RWPE2 (cell line): ENCODE measurements at regions not wholly inside any gene's neighbourhood (a gene's known extent, or its start where the extent isn't known, plus 50 kb on each side); places are given as distances from the start of the nearest gene placed in this dataset.

Experiments used
- ATAC-seq: fragments of 200-7000 bp; cut with Tn5 transposase; 3 replicates; pipeline ENCODE4 v1.9.1; 2021; ENCODE audit warnings: low read depth
- DNase-seq: peaks from one replicate; pipeline ENCODE4 v3.0.0-alpha.2; 2020; ENCODE audit warnings: low spot score
- H3K27ac ChIP-seq: fragments of 450-650 bp; 2 replicates; pipeline ENCODE4 v1.5.1; 2017; ENCODE audit warnings: mild to moderate bottlenecking; ENCODE audit not compliant: poor library complexity, severe bottlenecking
- H3K27me3 ChIP-seq: fragments of 250-450 bp; sonication (Bioruptor Pico); 2 replicates; pipeline ENCODE4 v1.5.1; 2021; ENCODE audit warnings: mild to moderate bottlenecking, moderate library complexity; ENCODE audit not compliant: insufficient read depth, poor library complexity, severe bottlenecking
- H3K36me3 ChIP-seq: fragments of 250-450 bp; sonication (Bioruptor Pico); 2 replicates; pipeline ENCODE4 v1.5.1; 2020; ENCODE audit warnings: low read depth, mild to moderate bottlenecking, moderate library complexity
- H3K4me1 ChIP-seq: fragments of 250-450 bp; sonication (Bioruptor Pico); 2 replicates; pipeline ENCODE4 v1.5.1; 2021; ENCODE audit warnings: mild to moderate bottlenecking, moderate library complexity; ENCODE audit not compliant: insufficient read depth, poor library complexity, severe bottlenecking
- H3K4me3 ChIP-seq: fragments of 250-450 bp; sonication (Bioruptor Pico); 2 replicates; pipeline ENCODE4 v1.5.1; 2021; ENCODE audit warnings: mild to moderate bottlenecking, moderate library complexity; ENCODE audit not compliant: severe bottlenecking
- H3K9me3 ChIP-seq: fragments of 250-450 bp; sonication (Bioruptor Pico); 2 replicates; pipeline ENCODE4 v1.5.1; 2021; ENCODE audit warnings: mild to moderate bottlenecking, moderate library complexity; ENCODE audit not compliant: severe bottlenecking
- TF ChIP-seq, protein P1 (sequence below): fragments of 450-650 bp; IDR thresholded peaks from one replicate; pipeline ENCODE4 v1.5.1; 2017; ENCODE audit warnings: mild to moderate bottlenecking, moderate library complexity; ENCODE audit not compliant: poor library complexity, severe bottlenecking

DNA sequence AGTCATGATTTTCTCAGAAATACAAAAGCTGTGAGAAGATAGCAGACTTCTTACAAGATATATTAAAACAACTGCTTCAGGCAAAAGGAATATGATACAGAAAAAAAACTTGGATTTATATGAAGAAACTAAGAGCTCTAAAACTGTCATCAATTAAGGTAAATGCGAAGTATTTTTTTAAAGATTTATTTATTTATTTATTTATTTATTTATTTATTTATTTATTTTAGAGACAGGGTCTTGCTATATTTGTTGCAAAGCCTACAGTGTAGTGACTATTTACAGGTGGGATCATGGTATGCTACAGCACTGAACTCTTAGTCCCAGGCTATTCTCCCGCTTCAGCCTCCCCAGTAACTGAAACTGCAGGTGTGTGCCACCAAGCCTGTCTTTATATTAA lies 274.3 kb upstream of the BCHE start:
- H3K27ac ChIP-seq: no peak overlapping the region
- TF ChIP-seq, protein P1, sequence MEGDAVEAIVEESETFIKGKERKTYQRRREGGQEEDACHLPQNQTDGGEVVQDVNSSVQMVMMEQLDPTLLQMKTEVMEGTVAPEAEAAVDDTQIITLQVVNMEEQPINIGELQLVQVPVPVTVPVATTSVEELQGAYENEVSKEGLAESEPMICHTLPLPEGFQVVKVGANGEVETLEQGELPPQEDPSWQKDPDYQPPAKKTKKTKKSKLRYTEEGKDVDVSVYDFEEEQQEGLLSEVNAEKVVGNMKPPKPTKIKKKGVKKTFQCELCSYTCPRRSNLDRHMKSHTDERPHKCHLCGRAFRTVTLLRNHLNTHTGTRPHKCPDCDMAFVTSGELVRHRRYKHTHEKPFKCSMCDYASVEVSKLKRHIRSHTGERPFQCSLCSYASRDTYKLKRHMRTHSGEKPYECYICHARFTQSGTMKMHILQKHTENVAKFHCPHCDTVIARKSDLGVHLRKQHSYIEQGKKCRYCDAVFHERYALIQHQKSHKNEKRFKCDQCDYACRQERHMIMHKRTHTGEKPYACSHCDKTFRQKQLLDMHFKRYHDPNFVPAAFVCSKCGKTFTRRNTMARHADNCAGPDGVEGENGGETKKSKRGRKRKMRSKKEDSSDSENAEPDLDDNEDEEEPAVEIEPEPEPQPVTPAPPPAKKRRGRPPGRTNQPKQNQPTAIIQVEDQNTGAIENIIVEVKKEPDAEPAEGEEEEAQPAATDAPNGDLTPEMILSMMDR: no peak
- H3K4me1 ChIP-seq: peaks cover 8% of the 10 kb centered on the region
- H3K36me3 ChIP-seq: no peaks in the 10 kb centered on the region
- no peak overlapping the region for H3K4me3 ChIP-seq
- DNase-seq (no peak), ATAC-seq (no peak)
- H3K9me3 ChIP-seq: no peaks in the 10 kb centered on the region
- H3K27me3 ChIP-seq: no peaks in the 10 kb centered on the region

- Histone ChIP-seq H3K4me1 (peaks cover 8% of the 10 kb centered on the region), H3K9me3 (no peaks in the 10 kb centered on the region), H3K27me3 (no peaks in the 10 kb centered on the region), H3K27ac (no peak overlapping the region), H3K4me3 (no peak overlapping the region), H3K36me3 (no peaks in the 10 kb centered on the region)
- ATAC-seq (0 out of 3 replicates have a peak, but pooled peaks have one; percentile 29), DNase-seq (no peak)
- TF ChIP-seq, protein P1: no peak
Observed at GRCh38 chr3:166110102-166110501, 272.9 kb upstream of the BCHE start.

GRCh38 chr3:166104938-166105337 lies 267.7 kb upstream of the BCHE start:
- no peaks in the 10 kb centered on the region for H3K9me3 ChIP-seq
- peaks cover 6% of the 10 kb centered on the region for H3K4me1 ChIP-seq
- ATAC-seq: no peak
- DNase-seq: no peak
- no peaks in the 10 kb centered on the region for H3K27me3 ChIP-seq
- H3K27ac ChIP-seq: no peak overlapping the region
- no peaks in the 10 kb centered on the region for H3K36me3 ChIP-seq
- H3K4me3 ChIP-seq: no peak overlapping the region
- TF ChIP-seq, protein P1: no peak

GRCh38 chr3:166100730-166101129 lies 263.5 kb upstream of the BCHE start:
- no peak for DNase-seq
- no peaks in the 10 kb centered on the region for H3K4me1 ChIP-seq
- ATAC-seq: no peak
- H3K4me3 ChIP-seq: no peak overlapping the region
- no peaks in the 10 kb centered on the region for H3K36me3 ChIP-seq
- H3K9me3 ChIP-seq: no peaks in the 10 kb centered on the region
- no peaks in the 10 kb centered on the region for H3K27me3 ChIP-seq
- TF ChIP-seq, protein P1: no peak
- no peak overlapping the region for H3K27ac ChIP-seq

DNA sequence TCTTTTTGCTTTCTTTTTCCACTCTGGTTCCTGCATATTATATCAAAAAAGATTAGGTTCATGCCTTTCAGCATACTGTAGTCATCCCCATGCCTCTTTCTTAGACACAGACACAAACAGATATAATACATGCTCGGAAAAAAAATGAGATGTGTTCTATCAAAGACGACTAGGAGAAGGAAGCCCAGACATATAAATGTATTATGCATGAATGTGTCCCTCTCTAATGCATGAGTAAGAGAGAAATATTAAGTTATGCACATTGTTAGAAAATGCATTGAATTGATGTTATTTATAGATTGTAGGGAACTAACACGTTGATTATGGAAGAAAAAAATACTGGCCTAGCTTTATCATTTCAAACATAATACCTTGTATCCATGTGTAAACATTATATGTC lies 252.4 kb upstream of the BCHE start:
- H3K4me1 ChIP-seq: peaks cover 32% of the 10 kb centered on the region
- TF ChIP-seq, protein P1: no peak
- no peaks in the 10 kb centered on the region for H3K9me3 ChIP-seq
- no peak for ATAC-seq
- H3K36me3 ChIP-seq: no peaks in the 10 kb centered on the region
- no peak overlapping the region for H3K27ac ChIP-seq
- no peaks in the 10 kb centered on the region for H3K27me3 ChIP-seq
- no peak overlapping the region for H3K4me3 ChIP-seq
- no peak for DNase-seq
